ENCODE measurements at regions not wholly inside any gene's neighbourhood (a gene's known extent, or its start where the extent isn't known, plus 50 kb on each side); places are given as distances from the start of the nearest gene placed in this dataset.
"Not testable (repeated sequence)": the region's sequence is repeated elsewhere in the genome, so short reads cannot be mapped to it uniquely, and the experiment has no call there.

GRCh38 chr12:124676714-124677462 is 109.5 kb upstream of the NCOR2 start:
- no peak overlapping the region for H3K4me3 ChIP-seq (ENCODE audit: low read length)
- no peak for DNase-seq (ENCODE audit: low read depth)
- TF ChIP-seq CTCF (conservative IDR thresholded peaks at IDR 0.05; ENCODE audit: low read length), result no peak

GRCh38 chr12:124675881-124676713 is 108.7 kb upstream of the NCOR2 start:
- peak overlapping the region; percentile 31 for H3K4me3 ChIP-seq (ENCODE audit: low read length)
- TF ChIP-seq CTCF (conservative IDR thresholded peaks at IDR 0.05; ENCODE audit: low read length), result no peak
- peak; percentile 73 for DNase-seq (ENCODE audit: low read depth)

- TF ChIP-seq CTCF (conservative IDR thresholded peaks at IDR 0.05; ENCODE audit: low read length), result no peak
- no peak for DNase-seq (ENCODE audit: low read depth)
These were observed 107.5 kb upstream of the NCOR2 start for GRCh38 chr12:124674937-124675336.

GRCh38 chr12:124673801-124674617 is 106.6 kb upstream of the NCOR2 start:
- no peak for DNase-seq (ENCODE audit: low read depth)
- TF ChIP-seq CTCF (conservative IDR thresholded peaks at IDR 0.05; ENCODE audit: low read length), result no peak
- H3K4me3 ChIP-seq (ENCODE audit: low read length), result no peak overlapping the region

More at GRCh38 chr12:124674937-124675336, 107.5 kb upstream of the NCOR2 start:
- no peak overlapping the region for H3K4me3 ChIP-seq (ENCODE audit: low read length)

GRCh38 chr12:124669271-124669721 is 101.9 kb upstream of the NCOR2 start:
- H3K4me3 ChIP-seq (ENCODE audit: low read length); DNase-seq (ENCODE audit: low read depth): not testable (repeated sequence)

- H3K4me3 ChIP-seq (ENCODE audit: low read length), result no peak overlapping the region
- no peak for TF ChIP-seq CTCF (conservative IDR thresholded peaks at IDR 0.05; ENCODE audit: low read length)
- DNase-seq (ENCODE audit: low read depth), result peak; percentile 40
These were observed 101.2 kb upstream of the NCOR2 start for GRCh38 chr12:124668602-124669001.

Measured in AG10803 (cell line).